OCI-LY3 (cell line): ENCODE measurements at regions not wholly inside any gene's neighbourhood (a gene's known extent, or its start where the extent isn't known, plus 50 kb on each side); places are given as distances from the start of the nearest gene placed in this dataset.

Source experiments
- EZH2phosphoT487 ChIP-seq: fragments of 200-600 bp; shearing (Covaris generic); IDR thresholded peaks from 2 replicates; pipeline ENCODE4 v1.6.1; 2018; ENCODE audit warnings: antibody characterized with exemption, mixed run types, low read depth
- TF ChIP-seq, protein P1 (sequence below): fragments of 200-600, 300-600 bp; sonication (generic); IDR thresholded peaks from 2 replicates; pipeline ENCODE4 v1.5.1; 2014; ENCODE audit warnings: antibody characterized with exemption, low read length, low read depth

GRCh38 chr3:147089286-147089685 lies 317.1 kb downstream of the ZIC4 start:
- TF ChIP-seq, protein P1, sequence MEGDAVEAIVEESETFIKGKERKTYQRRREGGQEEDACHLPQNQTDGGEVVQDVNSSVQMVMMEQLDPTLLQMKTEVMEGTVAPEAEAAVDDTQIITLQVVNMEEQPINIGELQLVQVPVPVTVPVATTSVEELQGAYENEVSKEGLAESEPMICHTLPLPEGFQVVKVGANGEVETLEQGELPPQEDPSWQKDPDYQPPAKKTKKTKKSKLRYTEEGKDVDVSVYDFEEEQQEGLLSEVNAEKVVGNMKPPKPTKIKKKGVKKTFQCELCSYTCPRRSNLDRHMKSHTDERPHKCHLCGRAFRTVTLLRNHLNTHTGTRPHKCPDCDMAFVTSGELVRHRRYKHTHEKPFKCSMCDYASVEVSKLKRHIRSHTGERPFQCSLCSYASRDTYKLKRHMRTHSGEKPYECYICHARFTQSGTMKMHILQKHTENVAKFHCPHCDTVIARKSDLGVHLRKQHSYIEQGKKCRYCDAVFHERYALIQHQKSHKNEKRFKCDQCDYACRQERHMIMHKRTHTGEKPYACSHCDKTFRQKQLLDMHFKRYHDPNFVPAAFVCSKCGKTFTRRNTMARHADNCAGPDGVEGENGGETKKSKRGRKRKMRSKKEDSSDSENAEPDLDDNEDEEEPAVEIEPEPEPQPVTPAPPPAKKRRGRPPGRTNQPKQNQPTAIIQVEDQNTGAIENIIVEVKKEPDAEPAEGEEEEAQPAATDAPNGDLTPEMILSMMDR: no peak
- TF ChIP-seq EZH2phosphoT487: no peak
